Calu3 (cell line): ENCODE measurements at regions not wholly inside any gene's neighbourhood (a gene's known extent, or its start where the extent isn't known, plus 50 kb on each side); places are given as distances from the start of the nearest gene placed in this dataset.

Experiments used
- BruUV-seq: library from RNA; stranded (reverse); fragments of 400-500 nt; replicated peaks from 2 replicates; lab custom pipeline; 2021; lab: Mats Ljungman, UMichigan
- CTCF ChIA-PET: fragments of 300-600 bp; sonication (Branson Sonifier 250); formaldehyde crosslinking; loops from one replicate; lab custom pipeline; 2022; ENCODE audit warnings: antibody characterized with exemption; lab: Charles Lee
- DNase-seq: peaks from one replicate; pipeline ENCODE4 v3.0.0; 2022
- H3K27ac Mint-ChIP-seq: one replicate; pipeline ENCODE4 v1.8.0; 2022; ENCODE audit warnings: mixed read lengths; ENCODE audit not compliant: unreplicated experiment
- H3K27me3 Mint-ChIP-seq: one replicate; pipeline ENCODE4 v1.8.0; 2022; ENCODE audit warnings: mixed read lengths; ENCODE audit not compliant: unreplicated experiment
- H3K36me3 Mint-ChIP-seq: one replicate; pipeline ENCODE4 v1.8.0; 2022; ENCODE audit warnings: mild to moderate bottlenecking, moderate library complexity, mixed read lengths; ENCODE audit not compliant: insufficient read depth, unreplicated experiment
- H3K4me1 Mint-ChIP-seq: one replicate; pipeline ENCODE4 v1.8.0; 2022; ENCODE audit warnings: mild to moderate bottlenecking, low read depth, mixed read lengths; ENCODE audit not compliant: unreplicated experiment
- H3K4me3 Mint-ChIP-seq: one replicate; pipeline ENCODE4 v1.8.0; 2022; ENCODE audit warnings: mild to moderate bottlenecking, low read depth, moderate library complexity, mixed read lengths; ENCODE audit not compliant: unreplicated experiment
- H3K9me3 Mint-ChIP-seq: one replicate; pipeline ENCODE4 v1.8.0; 2022; ENCODE audit warnings: low read depth, mixed read lengths; ENCODE audit not compliant: unreplicated experiment
- intact Hi-C: fragments of 100-400 bp; cut with micrococcal nuclease; formaldehyde crosslinking; loops from one replicate; pipeline ENCODE4 v1.10.0; 2022; ENCODE audit not compliant: unreplicated experiment
- TF ChIP-seq, protein P1 (sequence below): fragments of 200-600 bp; IDR thresholded peaks from one replicate; pipeline ENCODE4 v1.8.0; 2022; ENCODE audit warnings: antibody characterized with exemption; ENCODE audit not compliant: unreplicated experiment

GRCh38 chr13:62875118-62875640, 1459.5 kb upstream of the PCDH20 start:
- H3K27me3 Mint-ChIP-seq = no peaks in the 10 kb centered on the region
- intact Hi-C loops = no loop called here
- H3K4me3 Mint-ChIP-seq = no peak overlapping the region
- TF ChIP-seq, protein P1, sequence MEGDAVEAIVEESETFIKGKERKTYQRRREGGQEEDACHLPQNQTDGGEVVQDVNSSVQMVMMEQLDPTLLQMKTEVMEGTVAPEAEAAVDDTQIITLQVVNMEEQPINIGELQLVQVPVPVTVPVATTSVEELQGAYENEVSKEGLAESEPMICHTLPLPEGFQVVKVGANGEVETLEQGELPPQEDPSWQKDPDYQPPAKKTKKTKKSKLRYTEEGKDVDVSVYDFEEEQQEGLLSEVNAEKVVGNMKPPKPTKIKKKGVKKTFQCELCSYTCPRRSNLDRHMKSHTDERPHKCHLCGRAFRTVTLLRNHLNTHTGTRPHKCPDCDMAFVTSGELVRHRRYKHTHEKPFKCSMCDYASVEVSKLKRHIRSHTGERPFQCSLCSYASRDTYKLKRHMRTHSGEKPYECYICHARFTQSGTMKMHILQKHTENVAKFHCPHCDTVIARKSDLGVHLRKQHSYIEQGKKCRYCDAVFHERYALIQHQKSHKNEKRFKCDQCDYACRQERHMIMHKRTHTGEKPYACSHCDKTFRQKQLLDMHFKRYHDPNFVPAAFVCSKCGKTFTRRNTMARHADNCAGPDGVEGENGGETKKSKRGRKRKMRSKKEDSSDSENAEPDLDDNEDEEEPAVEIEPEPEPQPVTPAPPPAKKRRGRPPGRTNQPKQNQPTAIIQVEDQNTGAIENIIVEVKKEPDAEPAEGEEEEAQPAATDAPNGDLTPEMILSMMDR = no peak
- H3K4me1 Mint-ChIP-seq = no peaks in the 10 kb centered on the region
- H3K27ac Mint-ChIP-seq = no peak overlapping the region
- CTCF ChIA-PET = no interaction called here
- DNase-seq = no peak
- H3K9me3 Mint-ChIP-seq = no peaks in the 10 kb centered on the region
- BruUV-seq = no TSS peak
- no peaks in the 10 kb centered on the region for H3K36me3 Mint-ChIP-seq

DNA sequence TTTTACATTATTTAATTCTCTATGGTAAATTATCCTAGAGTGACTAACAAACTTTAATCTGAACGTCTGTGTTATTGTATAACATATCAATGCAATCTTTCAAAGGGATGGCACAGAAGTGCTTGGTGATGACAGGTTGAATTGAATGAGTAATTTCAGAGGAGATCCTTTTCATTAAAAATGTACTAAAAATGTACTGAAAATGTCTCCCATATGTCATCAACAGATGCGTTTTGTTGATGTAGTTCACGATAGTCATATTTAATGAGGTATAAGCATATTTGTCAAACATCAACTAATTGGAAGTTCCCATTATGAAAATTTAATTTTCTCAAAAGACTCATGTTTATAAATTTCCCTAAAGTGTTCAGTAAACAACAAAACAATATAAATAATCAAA, 1434.7 kb upstream of the PCDH20 start:
- H3K4me3 Mint-ChIP-seq = no peak overlapping the region
- CTCF ChIA-PET = no interaction called here
- H3K27me3 Mint-ChIP-seq = no peaks in the 10 kb centered on the region
- no peak for DNase-seq
- peaks cover 4% of the 10 kb centered on the region for H3K9me3 Mint-ChIP-seq
- H3K27ac Mint-ChIP-seq = no peak overlapping the region
- BruUV-seq = no TSS peak
- intact Hi-C loops = no loop called here
- TF ChIP-seq, protein P1 = no peak
- no peaks in the 10 kb centered on the region for H3K4me1 Mint-ChIP-seq
- no peaks in the 10 kb centered on the region for H3K36me3 Mint-ChIP-seq

DNA sequence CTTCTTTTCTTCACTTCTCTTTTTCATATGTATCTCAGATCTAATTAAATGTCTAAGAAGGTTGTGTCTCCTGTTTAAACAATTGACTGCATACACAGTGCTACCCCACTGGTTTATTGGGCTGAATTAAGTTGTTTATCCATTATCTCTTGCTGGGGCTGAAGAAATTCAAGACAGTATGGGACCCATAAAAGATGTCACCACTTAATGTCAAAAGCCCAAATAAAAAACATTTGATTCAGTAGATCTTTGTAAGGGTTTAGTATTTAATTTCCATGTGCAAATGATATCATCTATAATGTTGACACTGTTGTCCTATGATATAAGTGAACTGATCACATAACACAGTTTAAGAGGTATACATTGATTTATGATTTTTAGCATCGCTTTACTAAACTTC, 1431.9 kb upstream of the PCDH20 start:
- no peaks in the 10 kb centered on the region for H3K36me3 Mint-ChIP-seq
- intact Hi-C loops = no loop called here
- TF ChIP-seq, protein P1 = no peak

GRCh38 chr13:62846302-62846701, 1430.7 kb upstream of the PCDH20 start:
- no peaks in the 10 kb centered on the region for H3K27me3 Mint-ChIP-seq
- H3K4me1 Mint-ChIP-seq = no peaks in the 10 kb centered on the region
- H3K4me3 Mint-ChIP-seq = no peak overlapping the region
- TF ChIP-seq, protein P1 = no peak
- BruUV-seq = no TSS peak
- H3K9me3 Mint-ChIP-seq = peaks cover 2% of the 10 kb centered on the region
- CTCF ChIA-PET = no interaction called here
- intact Hi-C loops = no loop called here
- no peaks in the 10 kb centered on the region for H3K36me3 Mint-ChIP-seq
- H3K27ac Mint-ChIP-seq = no peak overlapping the region
- DNase-seq = no peak

More for the DNA sequence above, 1431.9 kb upstream of the PCDH20 start:
- no peak for DNase-seq
- BruUV-seq = no TSS peak
- Mint-ChIP-seq H3K4me1 (no peaks in the 10 kb centered on the region), H3K4me3 (no peak overlapping the region), H3K27me3 (no peaks in the 10 kb centered on the region), H3K27ac (no peak overlapping the region), H3K9me3 (peaks cover 2% of the 10 kb centered on the region)
- CTCF ChIA-PET = no interaction called here
